ENCODE measurements at regions not wholly inside any gene's neighbourhood (a gene's known extent, or its start where the extent isn't known, plus 50 kb on each side); places are given as distances from the start of the nearest gene placed in this dataset.

DNA sequence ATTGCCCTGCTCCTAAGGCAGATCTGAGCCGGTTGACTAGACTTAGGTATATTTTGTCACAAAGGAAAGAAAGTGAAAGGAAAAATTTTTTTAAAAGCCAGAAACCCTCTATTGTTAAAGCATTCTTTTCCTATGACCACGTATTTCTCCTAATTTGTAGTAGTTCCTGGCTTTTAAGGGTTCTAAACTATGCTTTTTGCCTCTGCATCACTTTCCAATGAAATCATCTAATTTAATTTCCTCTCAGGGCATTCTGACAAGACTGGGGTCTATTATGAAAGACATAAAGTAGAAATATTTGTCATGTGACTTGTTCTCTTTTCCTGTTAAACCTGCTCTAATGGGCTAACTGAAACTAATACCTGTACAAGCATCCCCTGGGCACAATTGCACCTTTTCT is 233.0 kb upstream of the PRR20A start:
- intact Hi-C loops (cut with DNase I): no loop called here
- DNase-seq (ENCODE audit: low spot score): no peak

- intact Hi-C loops (cut with DNase I): no loop called here
- DNase-seq (ENCODE audit: low spot score): peak; percentile 78
Observed at GRCh38 chr13:56909896-56910600, 230.7 kb upstream of the PRR20A start.

GRCh38 chr13:56917966-56918365 is 222.8 kb upstream of the PRR20A start:
- DNase-seq (ENCODE audit: low spot score): no peak
- intact Hi-C loops (cut with DNase I): no loop called here

DNA sequence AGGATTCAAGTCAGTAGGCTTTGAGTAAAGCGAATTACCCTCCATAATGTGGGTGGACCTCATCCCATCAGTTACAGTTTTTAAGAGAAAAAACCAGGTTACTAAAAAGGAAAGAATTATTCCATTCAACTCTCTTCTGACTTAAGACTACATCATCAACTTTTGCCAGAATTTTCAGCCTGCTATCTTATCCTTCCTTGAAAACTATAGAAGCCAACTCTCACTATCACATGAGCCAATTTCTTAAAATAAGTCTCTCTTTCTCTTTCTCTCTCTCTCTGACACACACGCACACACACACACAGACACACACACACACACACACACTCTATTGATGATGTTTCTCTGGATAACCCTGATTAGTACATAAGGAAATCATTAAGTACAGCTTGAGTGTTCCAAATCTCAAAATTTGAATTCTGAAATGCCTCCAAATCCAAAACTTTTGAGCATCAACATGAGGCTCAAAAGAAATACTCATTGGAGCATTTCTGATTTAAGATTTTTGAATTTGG is 217.0 kb upstream of the PRR20A start:
- intact Hi-C loops (cut with DNase I): no loop called here
- no peak for DNase-seq (ENCODE audit: low spot score)

GRCh38 chr13:56924401-56924800 is 216.3 kb upstream of the PRR20A start:
- intact Hi-C loops (cut with DNase I): no loop called here
- no peak for DNase-seq (ENCODE audit: low spot score)

- no peak for DNase-seq (ENCODE audit: low spot score)
- intact Hi-C loops (cut with DNase I): no loop called here
Observed at GRCh38 chr13:56932104-56932503, 208.6 kb upstream of the PRR20A start.

- no peak for DNase-seq (ENCODE audit: low spot score)
- intact Hi-C loops (cut with DNase I): no loop called here
Observed at GRCh38 chr13:56953965-56954364, 186.8 kb upstream of the PRR20A start.

- intact Hi-C loops (cut with DNase I): no loop called here
- no peak for DNase-seq (ENCODE audit: low spot score)
Observed at GRCh38 chr13:56975647-56976046, 165.1 kb upstream of the PRR20A start.

- no peak for DNase-seq (ENCODE audit: low spot score)
- intact Hi-C loops (cut with DNase I): no loop called here
Observed at GRCh38 chr13:56980856-56981255, 159.9 kb upstream of the PRR20A start.

GRCh38 chr13:56986121-56986520 is 154.6 kb upstream of the PRR20A start:
- intact Hi-C loops (cut with DNase I): no loop called here
- no peak for DNase-seq (ENCODE audit: low spot score)

- intact Hi-C loops (cut with DNase I): no loop called here
- DNase-seq (ENCODE audit: low spot score): no peak
Observed at GRCh38 chr13:56988543-56988942, 152.2 kb upstream of the PRR20A start.

DNA sequence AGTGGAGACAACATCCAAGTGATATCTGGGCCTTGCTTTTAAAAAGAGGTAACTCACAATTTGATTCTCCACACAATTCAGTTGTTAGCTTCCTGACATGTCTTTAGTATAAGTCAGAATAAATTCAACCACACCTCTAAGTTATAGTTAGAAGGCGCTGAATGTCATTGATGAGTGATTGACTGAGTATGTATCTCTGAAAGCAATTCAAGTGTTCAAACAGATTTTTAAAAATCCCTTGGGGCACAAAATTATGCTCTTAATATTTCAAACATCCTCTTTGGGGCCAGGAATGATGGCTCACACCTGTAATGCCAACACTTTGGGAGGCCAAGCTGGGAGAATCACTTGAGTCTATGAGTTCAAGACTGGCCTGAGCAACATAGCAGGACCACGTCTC is 137.0 kb upstream of the PRR20A start:
- intact Hi-C loops (cut with DNase I): no loop called here
- no peak for DNase-seq (ENCODE audit: low spot score)

DNA sequence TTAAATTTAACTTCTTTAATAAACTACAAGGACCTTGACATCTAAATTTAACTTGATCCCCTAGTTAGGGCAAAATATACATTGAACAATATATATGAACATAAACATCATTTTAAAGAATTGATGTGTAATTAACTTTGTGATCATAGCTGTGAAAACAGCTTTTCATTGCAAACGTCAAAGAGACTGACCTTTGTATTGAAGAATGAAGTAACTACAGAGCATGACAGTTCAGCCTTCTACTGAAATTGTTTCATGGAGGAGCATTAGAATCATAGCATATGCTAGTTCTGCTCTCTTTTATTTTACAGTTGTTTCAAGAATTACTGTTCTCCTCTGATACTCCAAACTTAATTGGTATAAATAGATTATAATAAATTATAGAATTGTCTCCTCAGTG is 123.4 kb upstream of the PRR20A start:
- intact Hi-C loops (cut with DNase I): no loop called here
- DNase-seq (ENCODE audit: low spot score): no peak

- intact Hi-C loops (cut with DNase I): no loop called here
Observed at GRCh38 chr13:57018915-57019314, 121.8 kb upstream of the PRR20A start.

DNA sequence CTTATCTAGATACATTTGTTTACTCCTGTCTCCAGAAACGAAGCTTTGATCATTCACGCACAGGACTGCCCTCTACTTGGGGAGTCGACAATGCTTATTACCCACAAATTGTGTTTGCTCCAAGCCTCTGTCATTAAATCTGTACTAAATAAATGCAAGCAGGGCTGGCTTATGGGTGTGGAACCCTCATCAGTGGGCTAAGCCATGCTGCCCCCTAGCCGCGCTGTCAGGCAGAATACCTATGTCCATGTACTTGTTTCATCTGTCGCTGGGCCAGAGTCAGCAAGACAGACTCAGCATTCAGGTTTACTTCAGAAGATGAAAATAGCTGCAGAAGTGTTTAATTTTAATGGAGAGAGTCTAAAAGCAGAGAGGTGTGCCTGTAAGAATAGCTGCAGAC is 110.0 kb upstream of the PRR20A start:
- DNase-seq (ENCODE audit: low spot score): no peak
- intact Hi-C loops (cut with DNase I): no loop called here

More at GRCh38 chr13:57018915-57019314, 121.8 kb upstream of the PRR20A start:
- DNase-seq (ENCODE audit: low spot score): no peak

- intact Hi-C loops (cut with DNase I): no loop called here
- DNase-seq (ENCODE audit: low spot score): no peak
Observed at GRCh38 chr13:57036290-57036689, 104.4 kb upstream of the PRR20A start.

GRCh38 chr13:57044910-57045309 is 95.8 kb upstream of the PRR20A start:
- intact Hi-C loops (cut with DNase I): no loop called here
- DNase-seq (ENCODE audit: low spot score): no peak

DNA sequence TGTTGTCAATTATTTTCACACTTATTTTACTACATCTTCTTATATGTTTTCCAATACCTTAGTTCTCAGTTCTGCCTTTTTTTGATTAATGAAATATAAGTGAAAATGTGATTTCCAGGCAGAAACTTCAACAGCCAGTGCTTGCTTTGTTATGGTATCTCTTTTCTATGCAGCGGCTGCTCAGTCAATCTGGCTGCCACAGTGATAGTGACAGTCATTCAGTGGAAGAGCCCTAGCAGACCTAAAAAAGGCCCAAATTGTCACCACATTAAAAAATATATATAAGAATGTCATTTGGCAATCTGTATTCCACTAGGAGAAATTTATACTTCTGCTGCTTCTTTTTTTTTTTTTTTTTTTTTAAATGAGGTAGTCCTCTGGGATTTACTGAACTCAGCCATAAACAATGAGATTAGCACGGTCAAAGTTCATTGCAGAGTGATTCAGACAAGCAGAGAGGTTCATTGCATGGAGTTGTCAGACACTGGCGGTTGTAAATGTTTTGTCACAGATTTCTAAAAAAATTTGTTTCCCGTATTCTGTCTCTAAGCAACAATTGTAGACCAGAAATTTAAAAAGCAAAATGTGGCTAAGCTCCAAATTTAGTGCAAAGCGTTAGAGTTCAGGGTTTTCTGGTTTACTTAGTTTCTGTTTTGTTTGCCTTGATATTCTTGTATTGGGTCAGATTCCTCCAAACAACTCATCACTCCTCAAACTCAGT is 94.7 kb upstream of the PRR20A start:
- DNase-seq (ENCODE audit: low spot score): peak; percentile 34
- intact Hi-C loops (cut with DNase I): no loop called here

DNA sequence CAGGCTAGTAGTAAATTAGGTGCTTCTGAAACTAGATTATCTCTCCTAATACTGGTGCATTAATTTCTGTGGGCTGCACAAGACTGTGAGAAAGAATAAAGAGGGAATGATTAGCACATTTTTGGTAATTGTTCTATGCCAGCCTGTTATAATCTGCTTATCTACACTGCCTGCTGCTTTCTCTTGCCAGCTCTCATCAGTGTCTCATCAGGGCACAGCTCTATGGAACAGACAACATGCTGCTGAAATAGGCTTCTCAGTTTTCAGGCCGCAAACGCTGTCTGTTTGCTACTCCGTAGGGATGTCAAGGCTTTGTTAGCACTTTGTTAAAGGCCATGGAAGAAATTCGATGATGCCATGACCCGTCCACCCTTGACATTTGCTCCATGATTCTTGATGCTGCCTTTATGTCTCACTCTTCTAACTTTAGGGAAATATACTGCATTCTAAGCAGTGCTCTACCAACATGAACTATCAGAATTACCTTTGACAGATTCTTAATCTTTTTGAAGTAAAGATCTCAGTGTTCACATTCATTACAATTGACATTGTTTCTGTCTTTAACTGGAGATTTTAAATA is 84.0 kb upstream of the PRR20A start:
- intact Hi-C loops (cut with DNase I): no loop called here
- DNase-seq (ENCODE audit: low spot score): no peak

GRCh38 chr13:57063007-57063406 is 77.7 kb upstream of the PRR20A start:
- no peak for DNase-seq (ENCODE audit: low spot score)
- intact Hi-C loops (cut with DNase I): no loop called here

- DNase-seq (ENCODE audit: low spot score): no peak
- intact Hi-C loops (cut with DNase I): no loop called here
Observed at GRCh38 chr13:57073983-57074382, 66.7 kb upstream of the PRR20A start.

All from posterior vena cava (tissue), 2 donors.